Lung (tissue), 11 donors: ENCODE measurements at regions not wholly inside any gene's neighbourhood (a gene's known extent, or its start where the extent isn't known, plus 50 kb on each side); places are given as distances from the start of the nearest gene placed in this dataset.

Experiments used
- ATAC-seq: fragments of 200-7000 bp; cut with Tn5 transposase; one replicate; pipeline ENCODE4 v1.9.1; 2020; ENCODE audit warnings: moderate number of reproducible peaks; ENCODE audit not compliant: insufficient read depth, low FRiP score
- DNase-seq, 3 donors: peaks; one replicate each; pipeline ENCODE4 v3.0.0-alpha.2; 2013 to 2017
- H3K27ac ChIP-seq, 2 donors: one replicate each; pipeline ENCODE4 v1.5.1; 2013; ENCODE audit warnings: mild to moderate bottlenecking in 2 of 2, moderate library complexity in 2 of 2, control low read depth in 1 of 2, inconsistent platforms in 1 of 2, low read depth in 1 of 2, low read length in 1 of 2
- H3K27me3 ChIP-seq, 3 donors: one replicate each; pipeline ENCODE4 v1.5.1; 2013; ENCODE audit warnings: low read length in 2 of 3; ENCODE audit not compliant: control insufficient read depth in 3 of 3, insufficient read depth in 3 of 3
- H3K36me3 ChIP-seq, 4 donors: one replicate each; pipeline ENCODE4 v1.5.1; 2013; ENCODE audit warnings: low read length in 4 of 4, mild to moderate bottlenecking in 1 of 4, moderate library complexity in 1 of 4; ENCODE audit not compliant: control insufficient read depth in 4 of 4, insufficient read depth in 4 of 4
- H3K4me1 ChIP-seq, 5 donors: one replicate each; pipeline ENCODE4 v1.5.1; 2013; ENCODE audit warnings: low read length in 5 of 5, mild to moderate bottlenecking in 2 of 5, moderate library complexity in 1 of 5; ENCODE audit not compliant: control insufficient read depth in 5 of 5, insufficient read depth in 5 of 5
- H3K4me3 ChIP-seq: one replicate; pipeline ENCODE4 v1.5.1; 2013; ENCODE audit warnings: mild to moderate bottlenecking, control low read depth, moderate library complexity
- H3K9ac ChIP-seq, 2 donors: one replicate each; pipeline ENCODE4 v1.5.1; 2013; ENCODE audit warnings: low read length in 2 of 2, control low read depth in 1 of 2; ENCODE audit not compliant: insufficient read depth in 1 of 2
- H3K9me3 ChIP-seq, 4 donors: one replicate each; pipeline ENCODE4 v1.5.1; 2013; ENCODE audit warnings: low read length in 3 of 4, mild to moderate bottlenecking in 1 of 4, moderate library complexity in 1 of 4; ENCODE audit not compliant: control insufficient read depth in 4 of 4, insufficient read depth in 3 of 4
- WGBS, 2 donors: extraction: QIAGEN DNeasy Blood & Tissue Kit; methylation state at CpG; one replicate each; pipeline ENCODE4 v1.1.7; 2013; 5-methylcytosine and 5-hydroxymethylcytosine counted together
- TF ChIP-seq, protein P1 (sequence below): IDR thresholded peaks from 2 replicates; pipeline ENCODE4 v1.5.1; 2012; ENCODE audit warnings: mild to moderate bottlenecking; ENCODE audit errors: control extremely low read depth, extremely low read depth
- donor health status: control.
- donor health status: control.
- donor health status: Bipolar disorder and iron deficiency.
- donor health status: healthy.
- donor health status: DM: yes; HTN: yes; CAD: no.

DNA sequence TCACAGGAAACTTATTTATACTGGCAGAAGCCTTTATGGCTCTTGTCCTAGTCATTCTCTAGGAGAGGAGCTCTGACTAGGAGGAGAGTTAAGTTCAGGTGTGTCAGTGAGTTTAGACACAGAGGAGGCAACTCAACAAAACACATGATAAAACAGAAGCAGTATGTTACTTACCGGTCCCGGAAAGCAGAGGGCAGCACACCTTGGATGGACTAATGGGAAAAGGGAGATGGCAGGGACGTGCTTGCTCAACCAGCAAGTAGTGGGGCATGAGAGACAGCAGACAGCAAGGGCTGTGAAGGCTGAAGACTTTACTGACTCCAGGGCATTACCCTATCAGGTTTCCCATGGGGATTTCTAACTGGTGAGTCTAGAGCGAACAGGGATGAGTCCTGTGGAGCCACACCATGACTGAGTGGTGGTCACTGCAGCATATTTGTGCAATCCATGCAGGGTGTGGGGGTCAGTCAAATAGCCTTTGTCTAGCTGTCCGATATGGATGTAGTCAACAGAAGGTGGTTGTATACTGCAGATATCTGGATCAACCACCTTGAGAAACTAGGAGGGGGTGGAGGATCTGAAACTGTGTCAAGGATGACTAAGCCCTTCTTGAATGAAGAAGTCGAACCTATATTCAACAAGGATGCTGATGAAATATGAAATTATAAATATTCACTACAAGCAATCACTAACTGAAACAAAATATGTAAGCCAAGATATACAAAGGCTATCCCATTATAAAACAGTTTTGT lies 596.3 kb upstream of the CHRM3 start:
- Histone ChIP-seq H3K4me3 (no peak overlapping the region), H3K4me1 (peaks cover 0 to 4% (median 0%) of the 10 kb centered on the region in 5 donors), H3K36me3 (no peaks in the 10 kb centered on the region), H3K27me3 (no peaks in the 10 kb centered on the region), H3K27ac (no peak overlapping the region), H3K9me3 (no peaks in the 10 kb centered on the region), H3K9ac (no peak overlapping the region)
- TF ChIP-seq, protein P1, sequence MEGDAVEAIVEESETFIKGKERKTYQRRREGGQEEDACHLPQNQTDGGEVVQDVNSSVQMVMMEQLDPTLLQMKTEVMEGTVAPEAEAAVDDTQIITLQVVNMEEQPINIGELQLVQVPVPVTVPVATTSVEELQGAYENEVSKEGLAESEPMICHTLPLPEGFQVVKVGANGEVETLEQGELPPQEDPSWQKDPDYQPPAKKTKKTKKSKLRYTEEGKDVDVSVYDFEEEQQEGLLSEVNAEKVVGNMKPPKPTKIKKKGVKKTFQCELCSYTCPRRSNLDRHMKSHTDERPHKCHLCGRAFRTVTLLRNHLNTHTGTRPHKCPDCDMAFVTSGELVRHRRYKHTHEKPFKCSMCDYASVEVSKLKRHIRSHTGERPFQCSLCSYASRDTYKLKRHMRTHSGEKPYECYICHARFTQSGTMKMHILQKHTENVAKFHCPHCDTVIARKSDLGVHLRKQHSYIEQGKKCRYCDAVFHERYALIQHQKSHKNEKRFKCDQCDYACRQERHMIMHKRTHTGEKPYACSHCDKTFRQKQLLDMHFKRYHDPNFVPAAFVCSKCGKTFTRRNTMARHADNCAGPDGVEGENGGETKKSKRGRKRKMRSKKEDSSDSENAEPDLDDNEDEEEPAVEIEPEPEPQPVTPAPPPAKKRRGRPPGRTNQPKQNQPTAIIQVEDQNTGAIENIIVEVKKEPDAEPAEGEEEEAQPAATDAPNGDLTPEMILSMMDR = no peak
- ATAC-seq (no peak), DNase-seq (no peak)
- WGBS, 2 donors = 77 to 84% methylated on average over 6 of the region's 6 CpGs

DNA sequence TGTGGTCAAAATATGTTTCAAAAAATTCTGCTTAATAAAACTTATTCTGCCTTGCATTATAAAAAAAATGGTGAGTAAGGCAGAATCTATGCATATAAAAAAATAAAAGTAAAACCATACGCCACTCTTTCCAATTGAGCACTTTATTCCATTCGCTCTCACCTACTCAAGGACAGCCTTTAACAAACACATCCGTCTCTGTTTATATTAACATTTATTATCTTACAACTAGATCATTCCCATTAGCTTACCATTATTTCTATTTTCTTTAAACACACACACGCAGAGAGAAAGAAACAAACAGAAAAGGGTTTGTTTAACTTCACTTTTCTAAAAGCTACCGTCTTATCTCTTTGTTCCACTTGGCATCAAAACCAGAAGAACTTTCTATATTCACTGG lies 598.9 kb upstream of the CHRM3 start:
- Histone ChIP-seq H3K9me3 (no peaks in the 10 kb centered on the region), H3K36me3 (no peaks in the 10 kb centered on the region), H3K9ac (no peak overlapping the region), H3K4me1 (peaks cover 0 to 4% (median 0%) of the 10 kb centered on the region in 5 donors), H3K27ac (no peak overlapping the region), H3K4me3 (no peak overlapping the region), H3K27me3 (no peaks in the 10 kb centered on the region)
- TF ChIP-seq, protein P1 = no peak
- WGBS, 2 donors = 34 to 58% methylated on average over 5 of the region's 5 CpGs
- no peak for ATAC-seq
- peak in 2 of 3 donors; percentile 66 to 71 for DNase-seq

DNA sequence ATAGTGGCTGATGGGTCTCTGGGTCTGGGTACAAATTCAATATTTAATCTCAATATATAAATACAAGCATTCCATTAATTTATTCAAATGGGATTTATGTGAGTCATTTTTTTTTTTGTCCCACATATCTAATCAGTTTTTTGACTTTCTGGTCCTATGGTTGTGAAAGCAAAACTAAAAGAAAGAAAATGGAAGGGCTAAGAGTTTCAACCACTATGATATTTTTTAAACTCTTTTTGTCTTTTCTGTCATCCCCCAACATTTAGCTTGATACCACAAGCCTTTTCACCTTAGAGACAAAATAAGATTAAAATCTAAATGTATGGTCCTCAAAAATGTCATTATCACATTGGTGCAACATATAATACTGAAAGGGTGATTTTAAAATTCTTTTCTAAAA lies 602.7 kb upstream of the CHRM3 start:
- Histone ChIP-seq H3K27me3 (no peaks in the 10 kb centered on the region), H3K4me1 (peaks cover 0 to 4% (median 0%) of the 10 kb centered on the region in 5 donors), H3K9me3 (no peaks in the 10 kb centered on the region), H3K4me3 (no peak overlapping the region), H3K9ac (no peak overlapping the region), H3K27ac (no peak overlapping the region), H3K36me3 (no peaks in the 10 kb centered on the region)
- no peak for ATAC-seq
- TF ChIP-seq, protein P1 = no peak
- DNase-seq = no peak

DNA sequence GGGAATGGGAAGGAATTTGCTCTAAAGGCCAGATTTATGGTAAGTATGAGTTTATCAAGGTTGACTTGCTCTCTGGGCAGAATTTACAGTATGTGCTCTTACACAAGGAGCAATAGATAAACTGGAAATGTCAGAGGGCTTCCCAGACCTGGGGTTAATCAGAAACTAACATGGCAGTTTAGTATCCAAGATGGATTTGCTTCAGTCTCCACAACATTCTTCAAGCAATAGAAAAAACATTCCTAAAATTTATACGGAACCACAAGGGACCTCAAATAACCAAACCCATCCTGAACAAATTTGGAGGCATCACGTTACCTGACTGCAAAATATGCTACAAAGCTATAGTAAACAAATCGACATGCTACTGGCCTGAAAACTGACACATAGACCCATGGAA lies 606.7 kb upstream of the CHRM3 start:
- no peak for ATAC-seq
- no peaks in the 10 kb centered on the region for H3K4me1 ChIP-seq
- 82 to 83% methylated on average over 3 of the region's 3 CpGs for WGBS, 2 donors
- TF ChIP-seq, protein P1 = no peak
- no peaks in the 10 kb centered on the region for H3K36me3 ChIP-seq
- H3K9ac ChIP-seq = no peak overlapping the region
- no peak for DNase-seq
- no peak overlapping the region for H3K4me3 ChIP-seq
- H3K27me3 ChIP-seq = no peaks in the 10 kb centered on the region
- H3K9me3 ChIP-seq = no peaks in the 10 kb centered on the region
- no peak overlapping the region for H3K27ac ChIP-seq
